Right atrium auricular region (tissue), 2 donors: ENCODE measurements at regions not wholly inside any gene's neighbourhood (a gene's known extent, or its start where the extent isn't known, plus 50 kb on each side); places are given as distances from the start of the nearest gene placed in this dataset.

Source experiments
- DNase-seq: peaks from one replicate; pipeline ENCODE4 v3.0.0-alpha.2; 2019; ENCODE audit warnings: low spot score
- H3K27ac ChIP-seq, 2 donors: fragments of 200-600 bp; sonication (generic); 1 replicate in 1 of 2; 2 replicates in 1 of 2; pipeline ENCODE4 v1.5.1; 2016 to 2019
- H3K27me3 ChIP-seq, 2 donors: fragments of 200-600 bp; sonication (generic); one replicate each; pipeline versions ENCODE4 v1.5.1 to v1.6.0; 2017 to 2019
- H3K36me3 ChIP-seq: fragments of 200-600 bp; sonication (generic); one replicate; pipeline ENCODE4 v1.5.1; 2016
- H3K4me1 ChIP-seq, 2 donors: fragments of 200-600 bp; sonication (generic); one replicate each; pipeline versions ENCODE4 v1.5.1 to v1.6.0; 2017 to 2019
- H3K4me3 ChIP-seq, 2 donors: fragments of 200-600 bp; sonication (generic); 1 replicate in 1 of 2; 2 replicates in 1 of 2; pipeline ENCODE4 v1.5.1; 2017 to 2019; ENCODE audit warnings: mild to moderate bottlenecking in 1 of 2, moderate library complexity in 1 of 2
- H3K9me3 ChIP-seq, 2 donors: fragments of 200-600 bp; sonication (generic); one replicate each; pipeline ENCODE4 v1.5.1; 2019
- TF ChIP-seq, protein P1 (sequence below), 2 donors: fragments of 200-600 bp; sonication (generic); IDR thresholded peaks; one replicate each; pipeline ENCODE4 v1.5.1; 2019; ENCODE audit warnings: antibody characterized with exemption in 2 of 2

- no peak for DNase-seq
- H3K4me1 ChIP-seq: peaks cover 0 to 1% of the 10 kb centered on the region in 2 donors
- TF ChIP-seq, protein P1, sequence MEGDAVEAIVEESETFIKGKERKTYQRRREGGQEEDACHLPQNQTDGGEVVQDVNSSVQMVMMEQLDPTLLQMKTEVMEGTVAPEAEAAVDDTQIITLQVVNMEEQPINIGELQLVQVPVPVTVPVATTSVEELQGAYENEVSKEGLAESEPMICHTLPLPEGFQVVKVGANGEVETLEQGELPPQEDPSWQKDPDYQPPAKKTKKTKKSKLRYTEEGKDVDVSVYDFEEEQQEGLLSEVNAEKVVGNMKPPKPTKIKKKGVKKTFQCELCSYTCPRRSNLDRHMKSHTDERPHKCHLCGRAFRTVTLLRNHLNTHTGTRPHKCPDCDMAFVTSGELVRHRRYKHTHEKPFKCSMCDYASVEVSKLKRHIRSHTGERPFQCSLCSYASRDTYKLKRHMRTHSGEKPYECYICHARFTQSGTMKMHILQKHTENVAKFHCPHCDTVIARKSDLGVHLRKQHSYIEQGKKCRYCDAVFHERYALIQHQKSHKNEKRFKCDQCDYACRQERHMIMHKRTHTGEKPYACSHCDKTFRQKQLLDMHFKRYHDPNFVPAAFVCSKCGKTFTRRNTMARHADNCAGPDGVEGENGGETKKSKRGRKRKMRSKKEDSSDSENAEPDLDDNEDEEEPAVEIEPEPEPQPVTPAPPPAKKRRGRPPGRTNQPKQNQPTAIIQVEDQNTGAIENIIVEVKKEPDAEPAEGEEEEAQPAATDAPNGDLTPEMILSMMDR (IDR thresholded peaks at IDR 0.05): no peak
- no peaks in the 10 kb centered on the region for H3K27me3 ChIP-seq
- no peak overlapping the region for H3K27ac ChIP-seq
- H3K36me3 ChIP-seq: no peaks in the 10 kb centered on the region
- H3K9me3 ChIP-seq: no peaks in the 10 kb centered on the region
- H3K4me3 ChIP-seq: no peak overlapping the region
These were observed 67.9 kb downstream of the TMEM30B start for GRCh38 chr14:61213191-61213621.

DNA sequence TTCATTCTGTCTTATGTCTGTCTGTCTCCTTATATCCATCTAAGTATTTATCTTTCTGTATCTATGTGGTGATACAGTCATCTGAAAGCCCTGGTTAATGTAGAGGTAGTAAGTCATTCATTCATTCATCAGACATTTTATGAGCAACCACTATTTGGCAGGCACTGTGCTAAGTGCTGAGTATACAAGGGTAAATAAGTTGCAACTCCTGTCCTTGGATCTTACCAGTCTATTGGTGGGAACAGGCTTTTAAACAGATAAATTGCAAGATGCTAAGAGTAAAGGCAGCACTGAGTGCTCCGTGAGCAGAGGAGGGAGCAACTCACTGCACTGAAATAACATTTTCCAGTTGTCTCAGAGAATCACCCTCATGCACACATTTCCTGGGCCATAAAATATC lies 68.6 kb downstream of the TMEM30B start:
- H3K36me3 ChIP-seq: no peaks in the 10 kb centered on the region
- no peak for DNase-seq
- H3K27me3 ChIP-seq: no peaks in the 10 kb centered on the region
- TF ChIP-seq, protein P1 (IDR thresholded peaks at IDR 0.05): no peak
- H3K4me1 ChIP-seq: no peaks in the 10 kb centered on the region
- no peak overlapping the region for H3K4me3 ChIP-seq
- H3K27ac ChIP-seq: no peak overlapping the region
- H3K9me3 ChIP-seq: no peaks in the 10 kb centered on the region

DNA sequence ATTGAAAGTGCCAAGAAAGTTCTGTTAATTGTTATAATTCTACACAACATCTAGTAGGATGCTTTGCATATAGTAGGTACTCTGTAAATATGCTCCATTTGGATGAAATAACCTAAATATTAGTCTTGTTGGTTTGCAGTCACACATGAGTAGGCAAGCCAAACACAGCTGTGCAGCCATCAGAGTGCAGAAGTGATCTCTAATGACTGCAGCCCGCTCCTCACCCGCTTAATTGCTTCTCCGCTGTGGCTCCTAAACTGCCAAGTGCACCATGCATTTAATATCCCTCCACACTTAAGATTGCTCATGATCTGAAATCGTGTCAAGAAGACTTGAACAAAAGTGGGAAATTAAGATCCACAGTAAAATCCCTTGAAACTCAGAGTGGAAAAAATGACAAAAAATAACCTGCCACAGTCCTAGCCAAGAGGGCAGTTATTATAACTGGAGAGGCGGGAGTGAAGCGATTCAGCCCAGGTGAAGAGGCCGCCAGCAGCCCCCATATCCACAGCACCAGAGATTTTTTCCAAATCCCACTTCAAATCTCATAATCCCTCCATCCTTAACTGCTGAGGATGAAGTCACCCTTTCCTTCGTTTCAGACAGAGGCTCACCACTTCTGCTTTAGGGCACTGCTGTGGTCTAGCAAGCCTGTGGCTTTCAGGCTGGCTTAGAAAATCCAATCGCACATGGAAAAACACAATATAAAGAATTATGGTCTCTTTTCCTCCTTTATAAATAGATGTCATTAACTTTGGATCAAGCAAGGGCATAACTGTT lies 69.5 kb downstream of the TMEM30B start:
- Histone ChIP-seq H3K27me3 (no peaks in the 10 kb centered on the region), H3K27ac (no peak overlapping the region), H3K9me3 (no peaks in the 10 kb centered on the region), H3K4me1 (no peaks in the 10 kb centered on the region), H3K4me3 (no peak overlapping the region), H3K36me3 (no peaks in the 10 kb centered on the region)
- TF ChIP-seq, protein P1 (IDR thresholded peaks at IDR 0.05): no peak
- no peak for DNase-seq

- H3K27me3 ChIP-seq: no peaks in the 10 kb centered on the region
- no peak overlapping the region for H3K27ac ChIP-seq
- no peak overlapping the region for H3K4me3 ChIP-seq
These were observed 77.9 kb downstream of the TMEM30B start for GRCh38 chr14:61203081-61203753.

DNA sequence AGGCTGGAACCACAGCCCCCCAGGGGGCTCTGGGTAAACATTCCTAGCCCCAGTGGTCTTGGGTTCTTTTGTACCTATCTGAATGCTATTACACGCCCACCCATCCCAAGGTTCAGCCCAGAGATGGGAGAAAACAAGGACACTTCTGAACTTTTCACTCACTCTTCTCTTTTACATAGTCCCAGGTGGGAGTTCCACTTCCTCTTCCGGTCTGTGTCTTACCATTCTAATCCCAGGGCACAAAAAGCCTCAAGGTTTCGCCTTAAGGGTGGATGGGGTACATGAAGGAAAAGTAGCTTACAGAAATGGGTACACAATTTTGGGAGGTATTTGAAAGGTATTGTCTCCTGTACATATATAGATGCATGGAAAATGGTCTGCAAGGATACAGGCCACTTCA lies 79.0 kb downstream of the TMEM30B start:
- H3K9me3 ChIP-seq: no peaks in the 10 kb centered on the region
- no peaks in the 10 kb centered on the region for H3K4me1 ChIP-seq
- no peak for DNase-seq
- no peak overlapping the region for H3K27ac ChIP-seq
- H3K27me3 ChIP-seq: no peaks in the 10 kb centered on the region
- TF ChIP-seq, protein P1 (IDR thresholded peaks at IDR 0.05): no peak
- H3K4me3 ChIP-seq: no peak overlapping the region
- H3K36me3 ChIP-seq: no peaks in the 10 kb centered on the region

More at GRCh38 chr14:61203081-61203753, 77.9 kb downstream of the TMEM30B start:
- TF ChIP-seq, protein P1 (IDR thresholded peaks at IDR 0.05): no peak
- H3K36me3 ChIP-seq: no peaks in the 10 kb centered on the region
- no peaks in the 10 kb centered on the region for H3K4me1 ChIP-seq
- DNase-seq: no peak
- H3K9me3 ChIP-seq: no peaks in the 10 kb centered on the region
